ENCODE measurements at regions not wholly inside any gene's neighbourhood (a gene's known extent, or its start where the extent isn't known, plus 50 kb on each side); places are given as distances from the start of the nearest gene placed in this dataset.
"Not testable (repeated sequence)": the region's sequence is repeated elsewhere in the genome, so short reads cannot be mapped to it uniquely, and the experiment has no call there.

DNA sequence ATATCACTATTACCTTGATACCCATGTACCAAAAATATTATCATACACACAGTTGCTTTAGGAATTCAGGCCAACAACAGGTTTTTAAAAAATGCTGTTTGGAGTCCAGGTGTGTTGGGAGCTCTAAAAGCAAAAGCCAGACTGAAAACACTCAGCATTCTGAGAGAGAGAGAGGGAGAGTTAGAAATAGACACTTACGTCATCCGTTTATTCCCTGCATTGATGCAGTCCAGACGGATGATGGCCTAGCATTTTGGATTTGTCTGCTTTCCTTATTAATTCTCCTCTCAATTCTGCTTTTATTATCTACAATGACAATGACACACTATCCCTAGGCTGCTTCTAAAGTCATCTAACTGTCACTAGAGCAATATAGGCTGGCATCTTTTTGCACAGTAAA is 358.3 kb upstream of the BOD1L1 start:
- no peak for DNase-seq (ENCODE audit: low spot score)

DNA sequence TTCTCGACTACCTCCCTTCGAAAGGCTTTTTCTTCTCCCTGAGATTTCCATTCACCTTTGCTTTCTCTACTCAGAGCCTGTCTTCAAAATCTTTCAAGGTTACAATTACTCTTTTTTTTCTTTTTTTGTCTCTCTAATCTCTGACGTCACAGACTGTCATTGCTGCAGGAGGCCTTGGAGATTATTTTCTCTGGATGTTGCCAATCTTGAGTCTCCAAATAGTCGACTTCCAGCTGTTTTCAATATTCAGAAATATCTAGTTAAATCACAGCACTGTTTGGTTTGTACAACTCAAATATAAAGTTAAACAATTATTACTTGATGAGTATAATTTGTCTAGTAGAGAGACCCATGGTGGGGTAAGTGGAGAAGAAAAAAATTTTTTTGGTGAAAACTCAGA is 359.0 kb upstream of the BOD1L1 start:
- DNase-seq (ENCODE audit: low spot score): no peak

DNA sequence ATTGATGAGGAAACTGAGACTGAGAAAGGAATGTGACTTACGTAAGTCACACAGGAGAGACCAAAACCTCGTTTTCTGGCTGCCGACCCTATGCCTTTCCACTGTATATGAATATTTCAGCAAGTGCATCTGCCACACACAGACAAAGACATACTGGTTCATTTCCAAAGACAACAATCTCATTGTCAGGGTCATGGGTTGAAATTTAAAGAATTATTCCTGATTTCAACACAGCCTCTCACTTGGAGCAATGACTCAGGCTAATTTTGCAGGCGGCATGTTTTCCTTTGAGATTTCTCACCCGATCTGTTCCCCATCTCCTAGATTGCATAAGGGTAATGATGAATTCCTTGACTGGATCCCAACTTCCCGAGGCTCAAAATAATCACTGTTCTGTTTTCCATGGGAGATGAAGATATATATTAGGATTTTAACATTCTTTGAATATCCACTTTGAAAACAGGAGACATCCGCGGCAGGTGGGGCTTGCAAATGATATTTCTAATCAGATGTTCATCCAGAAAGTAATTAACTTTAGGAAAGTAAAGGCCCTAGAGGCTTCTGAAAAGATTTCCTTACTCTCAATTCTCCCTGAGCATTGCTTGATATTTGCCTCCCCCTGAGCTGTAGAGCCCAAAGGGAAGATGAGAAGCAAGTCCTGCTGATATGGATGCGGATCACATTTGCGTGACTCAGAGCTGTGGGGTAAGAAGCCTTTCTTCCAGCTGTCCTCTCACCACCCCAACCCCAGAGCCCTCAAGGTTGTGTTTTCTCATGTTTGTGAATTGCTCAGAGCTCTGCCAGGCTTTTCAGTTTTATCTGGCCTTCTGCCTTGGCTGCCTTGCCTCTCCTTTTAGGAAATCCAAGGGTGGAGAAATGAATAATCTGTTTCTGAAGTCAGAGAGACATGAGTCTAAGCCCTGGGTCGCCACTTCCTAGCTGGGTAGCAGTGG is 361.1 kb upstream of the BOD1L1 start:
- DNase-seq (ENCODE audit: low spot score): no peak

DNA sequence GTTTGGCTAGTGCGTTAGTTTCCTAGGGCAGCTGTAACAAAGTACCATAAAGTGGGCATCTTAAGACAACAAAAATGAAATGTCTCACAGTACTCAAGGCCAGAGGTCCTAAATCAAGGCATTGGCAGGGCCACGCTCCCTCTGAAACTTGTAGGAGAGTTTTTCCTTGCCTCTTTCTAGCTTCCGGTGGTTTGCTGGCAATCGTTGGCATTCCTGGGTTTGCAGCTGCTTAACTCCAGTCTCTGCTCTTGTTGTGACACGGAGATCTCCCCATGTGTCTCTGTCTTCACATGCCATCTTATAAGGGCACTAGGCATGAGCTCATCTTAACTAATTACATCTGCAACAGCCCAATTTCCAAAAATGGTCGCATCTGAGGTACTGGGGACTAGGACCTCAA is 362.0 kb upstream of the BOD1L1 start:
- DNase-seq (ENCODE audit: low spot score): no peak

DNA sequence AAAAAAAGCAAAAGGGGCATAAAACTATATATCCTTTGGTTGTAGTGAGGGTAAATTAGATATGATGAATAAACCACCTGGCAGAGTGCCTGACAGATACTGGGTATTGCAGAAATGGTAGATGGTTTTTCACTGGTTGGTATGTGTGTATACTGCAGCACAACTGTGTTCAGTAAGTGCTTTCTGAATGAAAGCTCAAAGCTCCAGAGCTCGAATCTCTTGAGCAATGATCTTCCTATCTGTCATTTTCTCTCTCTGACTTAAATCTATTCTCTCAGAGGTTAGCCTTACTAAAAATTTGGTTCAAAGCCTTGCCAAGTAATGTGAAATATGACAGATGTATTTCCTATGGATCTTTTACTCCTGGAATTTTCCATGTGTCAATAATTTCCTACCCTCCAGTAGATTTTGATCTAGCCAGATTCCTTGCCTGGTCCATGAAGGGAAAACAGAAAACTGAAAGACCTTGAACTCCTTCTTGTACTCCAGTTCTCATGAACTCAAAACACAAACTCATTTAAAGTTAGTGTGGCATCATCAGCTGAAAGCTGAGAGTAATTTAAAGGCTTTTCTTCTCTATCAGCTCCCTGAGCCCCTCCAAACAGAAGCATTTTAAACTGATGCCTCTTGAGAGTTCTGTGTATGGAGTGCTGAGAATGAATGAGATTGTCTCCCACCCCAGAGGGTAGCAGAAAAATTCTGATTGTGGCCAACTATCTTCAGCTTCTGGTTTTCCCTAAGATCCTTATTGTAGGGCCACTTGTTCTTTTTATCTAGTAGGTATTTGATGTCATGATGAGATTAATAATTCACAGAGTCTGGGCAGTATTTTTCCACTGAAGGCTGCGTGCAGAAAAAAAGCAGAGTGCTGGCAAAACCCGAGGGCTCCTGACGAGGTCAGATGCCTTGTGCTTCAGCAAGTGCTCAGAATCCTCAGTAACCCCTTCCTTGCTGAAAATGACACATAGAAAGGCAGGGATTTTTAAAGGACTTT is 363.4 kb upstream of the BOD1L1 start:
- DNase-seq (ENCODE audit: low spot score): no peak

DNA sequence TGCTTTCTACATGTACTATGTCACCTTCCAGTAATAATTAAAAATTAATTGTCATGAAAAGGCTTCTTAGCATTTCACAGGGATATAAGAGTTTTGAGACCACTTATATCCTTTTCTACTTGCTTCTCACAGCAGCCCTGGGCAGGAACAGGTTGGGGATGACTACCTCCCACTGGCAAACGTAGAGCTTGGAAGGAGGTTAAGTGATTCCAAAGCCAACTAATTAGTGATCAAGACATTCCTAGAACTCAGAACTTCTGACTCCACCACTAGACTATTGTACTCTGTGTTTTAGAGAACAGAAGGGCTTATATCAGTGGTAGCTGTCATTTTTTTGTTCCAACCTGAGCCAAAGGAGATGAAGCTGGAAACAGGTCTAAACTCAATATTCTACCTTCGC is 364.5 kb upstream of the BOD1L1 start:
- no peak for DNase-seq (ENCODE audit: low spot score)

DNA sequence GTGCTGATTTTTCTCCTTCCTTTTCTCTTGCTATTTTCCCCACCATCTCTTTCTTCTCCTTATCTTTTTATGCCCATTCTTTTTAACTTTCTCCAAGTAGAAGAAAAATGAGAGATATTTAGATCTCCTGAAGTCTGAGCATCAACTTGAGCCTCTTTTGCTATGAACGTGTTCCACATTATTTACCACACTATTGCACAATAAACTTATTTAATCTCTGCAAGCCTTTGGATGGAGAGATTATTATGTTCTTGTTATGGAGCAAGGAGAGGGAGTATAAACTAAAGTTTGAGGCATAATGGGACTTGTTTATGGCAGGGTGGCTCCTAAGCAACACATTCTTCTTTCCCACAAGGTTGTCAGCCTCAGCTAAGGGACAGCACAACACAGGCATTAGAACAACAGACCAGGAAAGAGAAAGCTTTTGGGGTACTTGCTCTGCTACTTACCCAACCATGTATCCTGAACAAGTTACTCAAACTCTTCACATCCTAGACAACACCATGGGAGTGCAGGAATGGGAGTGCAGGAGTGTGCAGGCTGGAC is 365.5 kb upstream of the BOD1L1 start:
- no peak for DNase-seq (ENCODE audit: low spot score)

DNA sequence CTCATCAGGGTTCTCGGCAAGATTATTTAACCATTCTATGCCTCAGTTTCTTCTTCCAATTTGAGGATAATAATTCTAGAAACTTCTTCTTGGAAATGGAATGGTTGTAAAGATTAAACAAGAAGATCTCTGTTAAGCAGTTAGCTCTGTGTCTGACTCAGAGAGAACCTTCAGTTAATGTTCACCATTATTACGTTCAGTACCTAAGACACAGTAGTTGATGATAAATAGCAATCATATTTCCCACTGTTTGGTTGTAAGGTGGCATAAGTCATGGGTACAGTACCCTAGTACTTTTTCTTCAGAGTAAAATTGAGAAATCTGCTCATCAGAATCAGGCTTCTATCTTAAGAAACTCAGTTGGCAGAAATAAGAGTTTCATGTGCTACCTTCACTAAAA is 366.5 kb upstream of the BOD1L1 start:
- DNase-seq (ENCODE audit: low spot score): no peak

DNA sequence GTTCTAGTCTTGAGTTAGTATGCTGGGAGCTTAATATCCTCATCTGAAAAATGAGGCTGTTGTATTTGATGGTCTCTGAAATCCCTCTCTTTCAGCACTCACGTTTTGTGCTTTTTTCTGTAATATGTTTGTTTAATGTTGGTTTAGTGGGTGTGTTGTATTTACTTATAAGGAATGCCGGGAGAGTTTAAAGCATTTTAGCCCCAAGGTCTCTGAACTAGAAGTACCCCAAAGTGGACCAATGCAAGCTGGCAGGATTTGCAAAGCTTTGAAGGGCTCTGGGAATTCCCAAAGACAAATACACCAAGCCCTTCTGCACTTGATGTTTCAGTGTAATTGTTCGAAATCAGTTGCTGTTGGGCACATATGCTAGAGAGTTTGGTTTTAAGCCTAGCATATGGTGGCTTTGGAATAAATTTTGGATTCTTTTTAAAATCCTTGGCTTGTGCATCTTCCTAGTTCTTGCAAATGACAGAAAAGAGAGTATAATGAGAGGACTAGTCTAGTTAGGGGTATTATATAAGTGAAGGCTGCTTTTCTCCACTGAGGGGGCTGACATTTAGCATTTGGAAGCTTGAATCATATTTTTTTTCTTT is 371.4 kb upstream of the BOD1L1 start:
- DNase-seq (ENCODE audit: low spot score): no peak

DNA sequence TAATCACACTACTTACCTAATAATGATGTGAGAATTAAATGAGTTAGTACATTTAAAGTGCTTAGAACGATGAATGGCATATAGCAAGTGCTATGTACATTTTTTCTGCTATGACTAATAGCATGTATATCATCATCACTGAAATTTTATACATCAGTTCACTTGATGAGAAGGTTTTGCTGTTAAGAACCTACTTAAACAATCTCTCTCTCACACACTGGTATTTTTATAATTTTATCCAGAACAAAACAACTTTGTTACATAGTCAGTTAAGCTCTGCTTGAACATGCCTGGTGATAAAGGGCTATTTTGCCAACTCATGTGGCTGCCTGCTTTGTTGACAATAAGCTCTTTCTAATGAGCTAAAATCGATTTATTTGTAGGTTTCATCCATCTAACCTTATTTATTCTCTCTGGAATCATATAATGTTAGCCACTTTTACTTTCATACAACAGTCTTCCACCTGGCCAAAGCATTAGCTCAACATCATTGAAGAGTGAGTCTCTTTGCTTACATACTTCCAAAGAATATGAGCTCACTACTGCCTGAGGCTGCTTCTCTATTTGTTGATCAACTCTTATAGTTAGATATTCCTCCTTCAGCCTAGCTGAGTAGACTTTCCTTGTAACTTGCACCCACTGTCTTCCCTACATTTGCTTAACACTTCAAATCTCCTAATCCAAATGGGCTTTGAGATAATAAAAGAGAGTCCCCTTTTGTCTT is 372.7 kb upstream of the BOD1L1 start:
- DNase-seq (ENCODE audit: low spot score): no peak

DNA sequence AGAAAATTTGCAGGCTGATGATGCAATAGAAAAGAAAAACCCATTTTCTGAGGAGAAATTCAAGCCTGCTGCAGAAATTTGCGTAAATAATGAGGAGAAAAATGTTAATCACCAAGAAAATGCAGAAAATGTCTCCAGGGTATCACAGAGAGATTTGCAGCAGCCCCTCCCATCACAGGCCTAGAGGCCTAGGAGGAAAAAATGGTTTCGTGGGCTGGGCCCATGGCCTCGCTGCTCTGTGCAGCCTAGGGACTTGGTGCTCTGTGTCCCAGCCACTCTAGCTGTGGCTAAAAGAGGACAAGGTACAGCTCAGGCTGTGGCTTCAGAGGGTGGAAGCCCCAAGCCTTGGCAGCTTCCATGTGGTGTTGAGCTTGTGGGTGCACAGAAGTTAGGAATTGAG is 374.8 kb upstream of the BOD1L1 start:
- DNase-seq (ENCODE audit: low spot score): not testable (repeated sequence)

DNA sequence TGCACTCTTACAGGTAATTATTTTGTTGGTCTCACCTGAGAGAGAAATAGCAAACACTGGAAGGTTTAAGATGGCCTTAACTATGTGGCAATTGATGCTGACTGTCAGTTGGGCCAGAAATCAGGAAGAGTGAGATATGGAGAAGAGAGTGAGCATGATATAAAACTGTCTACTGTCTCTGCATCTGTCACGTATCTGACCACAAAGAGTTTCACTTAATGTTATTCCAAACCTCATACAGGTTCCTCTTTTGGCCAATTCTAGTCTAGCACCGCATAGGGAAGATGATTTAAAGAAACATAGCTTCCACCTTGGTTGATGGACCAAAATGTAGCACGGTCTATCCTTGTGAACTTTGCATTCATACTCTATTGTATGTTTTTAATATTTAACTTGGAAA is 381.0 kb upstream of the BOD1L1 start:
- DNase-seq (ENCODE audit: low spot score): no peak

DNA sequence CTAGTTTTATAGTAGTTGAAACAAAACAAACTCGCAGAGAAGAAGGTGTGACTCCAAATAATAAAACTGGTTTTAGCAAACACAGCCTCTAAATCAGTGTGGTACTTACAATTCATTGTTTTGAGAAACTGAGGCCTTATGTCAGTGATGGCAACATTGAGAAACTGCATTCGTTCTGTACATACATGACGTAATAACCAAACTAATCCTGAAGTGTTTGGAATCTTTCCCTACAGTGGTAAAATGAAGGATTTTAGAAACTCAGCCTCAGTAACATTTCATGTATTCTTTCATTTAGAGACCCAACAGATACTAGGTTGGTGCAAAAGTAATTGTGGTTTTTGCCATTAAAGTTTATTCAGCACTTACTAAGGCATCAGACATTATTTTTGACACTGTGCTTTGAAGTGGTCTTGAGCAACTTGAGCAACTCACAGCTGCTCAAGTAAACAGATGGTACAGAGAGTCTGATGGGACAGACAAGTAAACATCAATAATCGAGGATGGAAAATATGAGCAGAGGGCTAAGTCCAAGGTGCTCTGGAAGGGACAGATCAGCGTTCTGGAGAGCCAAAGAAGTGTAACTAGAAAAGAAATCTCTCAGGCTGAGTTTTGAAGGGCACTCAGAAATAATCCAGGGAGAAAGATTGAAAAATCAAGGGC is 390.8 kb upstream of the BOD1L1 start:
- no peak for DNase-seq (ENCODE audit: low spot score)

DNA sequence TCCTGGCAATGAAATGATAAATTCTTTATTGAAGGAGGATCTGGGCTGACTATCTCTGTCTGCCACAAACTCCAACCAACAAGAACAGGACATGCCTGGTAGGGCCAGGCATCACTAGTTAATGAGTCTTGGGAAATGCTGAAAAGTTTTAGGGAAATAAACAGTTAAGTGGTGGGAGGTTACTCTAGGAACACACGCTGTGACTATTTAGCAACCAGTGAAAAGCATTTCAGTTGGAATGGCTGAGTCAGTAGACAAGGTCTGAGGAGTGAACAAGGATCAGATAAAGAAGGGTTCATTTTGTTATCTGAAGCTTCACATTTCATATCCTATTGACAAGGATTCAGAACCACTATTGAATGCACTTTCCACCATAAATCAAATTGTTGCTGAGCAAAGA is 394.9 kb upstream of the BOD1L1 start:
- DNase-seq (ENCODE audit: low spot score): no peak

DNA sequence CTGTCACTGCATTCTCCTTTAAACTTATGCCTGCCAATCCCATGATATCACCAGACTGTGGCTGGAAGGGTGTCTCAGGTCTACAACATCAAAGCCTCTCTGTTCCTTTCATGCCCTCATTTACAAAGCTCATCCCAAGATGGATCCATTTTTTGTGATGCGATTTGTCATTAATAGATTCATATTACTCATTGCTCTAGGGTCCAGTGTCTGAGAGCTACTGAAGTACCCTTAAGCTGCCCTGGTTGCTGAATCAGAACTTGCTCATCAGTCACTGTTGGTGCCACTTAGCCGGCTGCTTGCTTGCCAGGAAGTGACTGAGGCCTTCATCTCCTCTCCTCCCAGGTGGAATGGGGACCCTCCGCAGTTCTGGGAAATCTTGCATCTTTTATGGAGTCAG is 395.5 kb upstream of the BOD1L1 start:
- DNase-seq (ENCODE audit: low spot score): no peak

DNA sequence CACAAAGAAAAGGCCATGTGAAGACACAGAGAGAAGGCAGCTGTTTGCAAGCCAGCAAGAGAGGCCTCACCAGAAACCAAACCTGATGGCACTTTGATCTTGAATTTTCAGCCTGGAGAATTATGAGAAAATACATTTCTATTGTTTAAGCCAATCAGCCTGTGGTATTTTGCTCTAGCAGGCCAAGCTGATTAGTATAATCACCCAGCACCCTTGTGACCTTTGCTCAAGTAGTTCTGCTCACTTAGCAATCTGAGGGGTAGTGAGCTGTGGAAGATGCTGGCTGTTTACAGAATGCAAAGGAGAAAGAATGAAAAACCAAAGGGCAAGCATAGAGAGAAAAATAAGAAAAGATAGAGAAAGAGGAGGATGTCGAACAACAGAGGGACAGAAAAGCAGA is 396.4 kb upstream of the BOD1L1 start:
- no peak for DNase-seq (ENCODE audit: low spot score)

DNA sequence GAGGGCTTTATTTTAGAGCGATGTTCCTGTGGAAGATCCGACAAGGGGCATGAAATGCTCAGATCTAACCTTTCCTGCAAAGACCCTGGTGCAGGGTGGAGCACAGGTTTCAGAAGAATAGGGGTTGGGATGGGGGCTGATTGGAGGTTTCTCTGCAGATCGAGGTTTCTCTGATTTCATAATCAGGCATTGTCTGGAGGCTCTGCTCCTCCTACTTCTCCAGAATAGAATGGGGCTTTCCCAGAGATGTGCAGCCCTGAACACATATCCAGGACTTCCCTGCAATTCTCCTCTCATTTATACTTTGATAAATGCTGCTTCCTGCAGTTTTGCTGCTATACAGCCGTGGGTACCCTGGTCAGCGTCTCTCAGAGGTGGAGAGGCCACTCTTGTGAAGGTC is 397.6 kb upstream of the BOD1L1 start:
- no peak for DNase-seq (ENCODE audit: low spot score)

DNA sequence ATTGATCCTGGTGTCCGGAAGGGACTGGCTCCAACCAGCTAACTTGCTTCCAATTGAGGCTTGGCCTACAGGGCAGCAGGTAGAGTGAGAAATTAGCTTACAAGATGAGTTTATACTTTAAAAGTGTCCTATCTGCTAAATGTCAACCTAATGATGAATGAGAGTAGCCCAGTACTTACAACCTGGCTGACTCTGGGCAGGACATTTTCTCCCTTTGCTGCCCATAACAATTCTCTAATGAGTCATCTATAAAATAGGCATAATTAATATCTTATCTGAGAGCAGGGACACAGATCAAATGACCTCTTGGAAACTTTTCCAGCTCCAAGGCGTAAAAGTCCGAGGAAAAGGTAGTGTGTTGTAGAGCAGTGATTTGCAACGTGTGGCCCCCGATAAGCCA is 398.4 kb upstream of the BOD1L1 start:
- DNase-seq (ENCODE audit: low spot score): no peak

DNA sequence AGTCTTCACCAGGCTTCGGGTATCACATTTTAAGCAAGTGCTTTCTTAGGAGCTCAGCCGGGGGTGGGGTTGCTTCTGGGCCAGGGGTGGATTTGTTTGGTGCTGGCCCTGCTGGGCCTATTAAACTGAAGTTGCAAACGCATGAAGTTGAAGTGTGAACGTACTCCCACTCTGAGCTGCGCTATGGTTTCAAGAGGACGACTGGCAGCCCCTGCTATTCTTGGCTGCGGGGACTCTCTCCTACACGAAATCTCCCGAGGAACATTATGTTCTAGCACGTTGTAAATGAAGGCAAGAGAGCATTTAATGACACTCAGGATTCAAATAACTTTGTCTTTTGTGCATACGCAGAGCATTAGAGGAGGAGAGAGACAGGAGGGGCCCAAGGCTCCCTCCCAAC is 401.3 kb upstream of the BOD1L1 start:
- no peak for DNase-seq (ENCODE audit: low spot score)

DNA sequence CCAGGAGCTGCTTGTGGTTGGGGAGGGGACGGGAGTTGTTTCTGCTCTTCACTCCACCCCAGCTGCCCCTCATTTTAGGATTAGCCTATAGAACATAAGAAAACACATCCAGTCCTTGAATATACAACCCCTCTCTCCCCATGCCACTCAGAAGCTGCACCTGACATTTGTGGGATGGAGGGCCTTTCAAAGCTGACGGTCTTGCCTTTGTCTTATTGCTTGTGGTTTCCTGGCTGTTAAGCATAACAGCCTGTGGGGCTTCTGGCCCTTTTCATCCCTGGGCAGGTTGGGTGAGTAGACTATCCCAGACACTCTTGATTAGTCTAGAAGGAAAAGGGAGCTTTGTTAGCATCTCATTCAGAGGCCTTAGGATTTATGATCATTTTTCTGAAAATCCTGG is 407.6 kb upstream of the BOD1L1 start:
- DNase-seq (ENCODE audit: low spot score): no peak

DNA sequence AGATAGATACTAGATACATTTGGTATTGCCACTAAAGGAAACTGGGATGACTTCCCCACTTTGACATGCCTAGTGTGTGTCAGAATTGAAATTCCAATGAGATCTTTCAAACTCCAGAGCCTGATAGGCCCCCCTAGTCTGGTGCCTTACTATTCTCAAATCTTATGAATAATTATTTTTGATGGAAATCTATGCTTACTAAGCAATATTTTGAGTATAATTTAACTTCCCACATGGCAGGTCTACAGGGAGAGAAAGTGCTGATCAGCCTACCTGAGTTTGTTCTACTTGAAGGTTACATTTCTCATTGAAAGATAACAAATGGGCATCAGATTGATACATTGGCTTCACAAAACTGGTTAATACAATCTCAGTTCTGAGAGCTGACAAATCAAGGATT is 415.7 kb upstream of the BOD1L1 start:
- no peak for DNase-seq (ENCODE audit: low spot score)

All from hematopoietic multipotent progenitor cell treated with erythropoietin and hydrocortisone succinate and interleukin-3 and kit ligand, for 15 days (in vitro differentiated cells).